Rectal smooth muscle tissue (tissue), 1 donor: ENCODE measurements at regions not wholly inside any gene's neighbourhood (a gene's known extent, or its start where the extent isn't known, plus 50 kb on each side); places are given as distances from the start of the nearest gene placed in this dataset.

Experiments used
- H3K27ac ChIP-seq: one replicate; pipeline ENCODE4 v1.7.0; 2013; ENCODE audit warnings: low read depth, low read length, inconsistent platforms
- H3K27me3 ChIP-seq: one replicate; pipeline ENCODE4 v1.7.0; 2013; ENCODE audit warnings: low read length; ENCODE audit not compliant: control insufficient read depth, insufficient read depth
- H3K36me3 ChIP-seq: one replicate; pipeline ENCODE4 v1.7.0; 2013; ENCODE audit warnings: low read length; ENCODE audit not compliant: control insufficient read depth, insufficient read depth
- H3K4me1 ChIP-seq: one replicate; pipeline ENCODE4 v1.7.0; 2013; ENCODE audit warnings: low read length; ENCODE audit not compliant: control insufficient read depth, insufficient read depth
- H3K4me3 ChIP-seq: one replicate; pipeline ENCODE4 v1.7.0; 2013; ENCODE audit warnings: low read length
- H3K9ac ChIP-seq: one replicate; pipeline ENCODE4 v1.7.0; 2013; ENCODE audit warnings: low read length

GRCh38 chr4:81773557-81773956 is 301.9 kb upstream of the RASGEF1B start:
- Histone ChIP-seq H3K27ac (no peak overlapping the region), H3K9ac (no peak overlapping the region), H3K4me1 (no peaks in the 10 kb centered on the region), H3K27me3 (no peaks in the 10 kb centered on the region), H3K4me3 (no peak overlapping the region), H3K36me3 (no peaks in the 10 kb centered on the region)

GRCh38 chr4:81771721-81772120 is 300.0 kb upstream of the RASGEF1B start:
- H3K4me3 ChIP-seq = no peak overlapping the region
- H3K4me1 ChIP-seq = no peaks in the 10 kb centered on the region
- H3K27me3 ChIP-seq = no peaks in the 10 kb centered on the region
- H3K27ac ChIP-seq = no peak overlapping the region
- no peaks in the 10 kb centered on the region for H3K36me3 ChIP-seq
- no peak overlapping the region for H3K9ac ChIP-seq

- Histone ChIP-seq H3K27ac (no peak overlapping the region), H3K9ac (no peak overlapping the region), H3K36me3 (no peaks in the 10 kb centered on the region), H3K4me1 (no peaks in the 10 kb centered on the region), H3K27me3 (no peaks in the 10 kb centered on the region), H3K4me3 (no peak overlapping the region)
These were observed 297.5 kb upstream of the RASGEF1B start for GRCh38 chr4:81769244-81769643.

DNA sequence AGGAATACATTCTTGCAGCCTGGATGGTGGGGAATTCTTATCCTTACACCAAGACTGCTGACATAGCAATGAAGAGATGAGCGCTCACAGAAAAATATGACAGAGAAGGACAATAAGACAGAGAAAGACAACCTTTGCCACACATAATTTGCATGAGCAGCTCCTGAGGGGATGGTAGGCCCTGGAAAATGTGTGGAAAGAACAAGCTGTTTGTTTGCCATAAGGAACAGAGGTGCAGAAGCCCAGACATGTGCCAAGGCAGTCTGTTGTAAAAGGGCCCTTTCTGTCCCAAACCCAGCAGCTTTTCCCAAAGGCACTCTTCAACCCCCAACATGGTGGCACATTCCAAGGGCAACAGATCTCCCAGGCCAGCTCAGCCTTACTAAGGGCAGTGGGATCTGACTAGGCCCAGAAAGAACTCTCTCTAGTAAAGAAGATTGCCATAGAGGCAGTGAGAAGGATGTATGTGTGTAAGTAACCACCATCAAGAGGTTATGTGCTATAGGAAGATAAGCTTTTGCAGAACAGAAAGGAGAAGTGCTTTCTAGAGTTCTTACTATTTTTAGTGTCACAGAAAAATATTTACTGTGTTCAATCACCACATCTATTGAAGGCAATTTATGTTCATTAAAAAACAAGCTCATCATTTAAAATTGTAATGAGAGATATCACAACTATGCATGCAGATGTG is 287.0 kb upstream of the RASGEF1B start:
- Histone ChIP-seq H3K9ac (no peak overlapping the region), H3K27me3 (no peaks in the 10 kb centered on the region), H3K4me1 (no peaks in the 10 kb centered on the region), H3K27ac (no peak overlapping the region), H3K4me3 (no peak overlapping the region), H3K36me3 (no peaks in the 10 kb centered on the region)

- Histone ChIP-seq H3K9ac (no peak overlapping the region), H3K27ac (no peak overlapping the region), H3K36me3 (no peaks in the 10 kb centered on the region), H3K27me3 (no peaks in the 10 kb centered on the region), H3K4me1 (no peaks in the 10 kb centered on the region), H3K4me3 (no peak overlapping the region)
These were observed 286.0 kb upstream of the RASGEF1B start for GRCh38 chr4:81757691-81758090.

DNA sequence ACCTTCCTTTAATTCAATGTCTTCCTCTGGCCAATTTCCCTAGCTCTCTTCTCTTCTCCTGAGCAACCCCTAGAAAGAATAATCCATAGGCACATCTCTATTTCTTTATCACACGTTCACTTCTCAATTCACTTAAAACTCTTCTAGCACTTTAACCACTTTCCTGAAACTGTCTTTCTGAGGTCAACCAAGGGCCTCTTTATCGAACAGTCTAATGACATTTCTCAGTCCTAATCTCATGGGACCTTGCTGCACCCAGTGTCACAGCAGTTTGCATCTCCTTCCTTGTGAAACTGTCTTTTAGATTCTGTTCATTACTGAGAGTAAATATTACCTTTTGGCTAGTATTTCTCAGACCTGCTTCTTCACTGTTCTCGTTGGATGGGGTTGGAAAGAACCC is 285.3 kb upstream of the RASGEF1B start:
- Histone ChIP-seq H3K4me1 (no peaks in the 10 kb centered on the region), H3K27me3 (no peaks in the 10 kb centered on the region), H3K9ac (no peak overlapping the region), H3K4me3 (no peak overlapping the region), H3K36me3 (no peaks in the 10 kb centered on the region), H3K27ac (no peak overlapping the region)

DNA sequence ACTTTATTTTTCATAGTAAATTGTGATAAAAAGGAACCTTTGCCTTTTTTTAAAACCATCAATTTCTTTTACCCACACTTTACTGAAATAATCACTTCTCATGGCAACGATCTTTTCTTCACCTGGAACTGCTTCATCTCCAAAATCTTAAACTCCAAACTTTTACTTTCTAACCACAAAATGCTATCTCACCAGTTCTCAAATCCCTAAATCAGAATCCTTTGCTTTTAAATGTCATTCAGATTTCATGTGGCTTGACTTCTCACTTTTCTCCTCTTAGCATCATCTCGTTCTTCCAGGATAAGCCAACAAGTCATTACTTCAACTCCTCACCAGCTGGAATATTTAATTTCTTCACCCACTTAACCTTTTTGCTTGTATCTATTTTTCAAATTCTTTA is 284.3 kb upstream of the RASGEF1B start:
- no peaks in the 10 kb centered on the region for H3K27me3 ChIP-seq
- H3K4me3 ChIP-seq = no peak overlapping the region
- no peaks in the 10 kb centered on the region for H3K36me3 ChIP-seq
- no peak overlapping the region for H3K27ac ChIP-seq
- H3K9ac ChIP-seq = no peak overlapping the region
- H3K4me1 ChIP-seq = no peaks in the 10 kb centered on the region

DNA sequence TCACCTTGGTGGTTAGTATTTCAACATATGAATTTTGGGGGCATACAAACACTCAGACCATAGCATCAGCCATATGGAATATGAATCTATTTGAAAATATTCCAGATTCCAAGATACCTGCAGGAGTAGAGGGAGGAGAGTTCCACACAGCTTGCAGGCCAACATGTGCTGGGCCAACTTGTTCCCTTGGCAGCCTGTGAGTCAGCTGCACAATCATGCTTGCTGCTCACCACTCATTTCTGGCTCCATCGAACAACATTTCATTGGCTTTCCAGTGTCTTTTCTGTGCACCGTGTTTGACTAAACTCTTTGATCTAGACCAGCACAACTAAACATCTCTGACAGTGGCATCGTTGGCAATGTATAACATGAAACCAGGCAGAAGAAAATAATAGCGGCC is 282.5 kb upstream of the RASGEF1B start:
- no peak overlapping the region for H3K4me3 ChIP-seq
- H3K27ac ChIP-seq = no peak overlapping the region
- H3K4me1 ChIP-seq = no peaks in the 10 kb centered on the region
- no peaks in the 10 kb centered on the region for H3K36me3 ChIP-seq
- no peak overlapping the region for H3K9ac ChIP-seq
- no peaks in the 10 kb centered on the region for H3K27me3 ChIP-seq

DNA sequence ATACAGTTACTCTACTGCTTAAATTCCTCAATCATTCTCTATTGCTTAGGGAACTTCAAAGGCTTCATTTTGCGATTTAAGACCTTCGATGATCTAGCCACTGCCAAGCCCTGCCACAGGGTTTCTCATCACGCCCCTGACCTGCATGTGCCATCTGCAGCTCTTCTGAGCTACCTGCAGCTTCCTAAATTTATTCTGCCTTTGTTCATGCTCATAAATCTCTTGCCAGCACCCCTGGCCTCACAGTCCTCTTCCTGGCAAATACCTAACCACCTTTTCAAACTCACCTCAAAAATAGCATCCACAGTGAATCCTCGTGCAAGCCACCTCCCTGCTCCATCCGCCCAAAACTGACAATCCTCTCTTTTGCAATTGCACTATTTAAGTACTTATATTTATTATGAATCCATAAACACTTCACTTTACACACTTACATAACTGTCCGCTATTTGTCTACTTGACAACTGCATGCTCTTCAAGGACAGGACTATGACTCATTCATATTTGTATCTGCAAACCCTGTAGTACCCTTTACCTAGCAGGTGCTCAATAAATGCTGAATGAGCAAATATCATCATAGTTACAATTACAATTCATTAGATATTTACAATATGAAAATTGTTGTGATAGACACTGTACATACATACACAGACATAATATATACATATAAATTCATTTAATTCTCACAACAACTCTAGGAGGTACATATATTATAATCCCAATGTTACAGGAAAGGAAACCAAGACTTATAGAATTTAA is 280.0 kb upstream of the RASGEF1B start:
- Histone ChIP-seq H3K36me3 (no peaks in the 10 kb centered on the region), H3K27ac (no peak overlapping the region), H3K4me1 (no peaks in the 10 kb centered on the region), H3K4me3 (no peak overlapping the region), H3K27me3 (no peaks in the 10 kb centered on the region), H3K9ac (no peak overlapping the region)

- H3K4me1 ChIP-seq = no peaks in the 10 kb centered on the region
- H3K27ac ChIP-seq = no peak overlapping the region
- no peak overlapping the region for H3K4me3 ChIP-seq
- H3K36me3 ChIP-seq = no peaks in the 10 kb centered on the region
- H3K27me3 ChIP-seq = no peaks in the 10 kb centered on the region
- H3K9ac ChIP-seq = no peak overlapping the region
These were observed 275.7 kb upstream of the RASGEF1B start for GRCh38 chr4:81747242-81747930.

DNA sequence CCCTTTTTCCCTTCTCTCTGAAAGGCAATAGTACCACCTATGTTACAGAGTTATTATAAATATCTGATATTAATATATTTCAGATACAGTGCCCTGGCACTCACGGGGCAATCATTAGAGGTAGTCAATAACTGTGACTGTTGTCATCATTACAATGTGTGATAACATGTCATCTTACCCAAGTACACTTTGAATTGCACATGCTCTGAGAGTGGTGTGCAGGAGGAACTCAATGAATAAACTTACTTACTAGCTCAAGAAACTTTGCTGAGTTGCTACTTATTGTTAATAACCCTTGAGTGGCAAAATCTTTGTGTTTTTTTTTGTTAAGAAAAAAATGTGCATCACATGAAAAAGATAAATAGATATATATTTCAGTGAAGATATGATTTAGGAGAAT is 275.1 kb upstream of the RASGEF1B start:
- no peaks in the 10 kb centered on the region for H3K4me1 ChIP-seq
- no peak overlapping the region for H3K27ac ChIP-seq
- no peaks in the 10 kb centered on the region for H3K27me3 ChIP-seq
- no peaks in the 10 kb centered on the region for H3K36me3 ChIP-seq
- H3K4me3 ChIP-seq = no peak overlapping the region
- no peak overlapping the region for H3K9ac ChIP-seq

DNA sequence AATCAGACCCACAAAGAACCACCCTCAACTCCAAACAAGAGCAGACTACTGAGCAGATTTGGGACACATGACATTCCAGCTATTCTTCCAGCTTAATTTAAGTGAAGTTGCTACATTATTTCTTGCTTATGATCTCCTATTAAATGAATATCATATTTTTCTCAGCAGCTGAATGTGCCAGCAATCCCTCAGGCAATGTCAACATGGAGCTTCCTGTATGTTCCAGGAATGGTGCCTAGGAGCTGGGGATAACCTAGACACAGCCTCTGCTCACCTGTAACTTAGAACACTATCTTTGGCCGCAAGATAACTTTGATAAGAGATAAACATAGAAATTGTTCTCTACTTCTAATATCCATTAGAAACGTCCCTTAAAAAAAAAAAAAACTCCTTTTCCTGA is 274.4 kb upstream of the RASGEF1B start:
- Histone ChIP-seq H3K27ac (no peak overlapping the region), H3K27me3 (no peaks in the 10 kb centered on the region), H3K9ac (no peak overlapping the region), H3K4me3 (no peak overlapping the region), H3K4me1 (no peaks in the 10 kb centered on the region), H3K36me3 (no peaks in the 10 kb centered on the region)
